ENCODE measurements at regions not wholly inside any gene's neighbourhood (a gene's known extent, or its start where the extent isn't known, plus 50 kb on each side); places are given as distances from the start of the nearest gene placed in this dataset.

DNA sequence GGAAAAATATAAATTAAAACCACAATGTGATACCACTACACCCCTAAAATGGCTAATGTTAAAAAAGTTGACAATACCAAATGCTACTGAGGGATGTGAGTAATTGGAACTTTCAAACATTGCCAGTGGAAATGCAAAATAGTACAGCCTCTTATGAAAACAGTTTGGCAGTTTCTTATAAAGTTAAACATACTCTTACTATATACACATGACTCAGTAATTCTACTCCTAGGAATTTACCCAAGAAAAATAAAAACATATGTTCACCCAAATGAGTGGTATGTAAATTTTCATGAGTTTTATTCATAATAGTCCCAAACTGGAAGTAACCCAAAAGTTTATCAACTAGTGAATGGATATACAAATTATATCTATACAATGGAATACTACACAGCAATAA lies 228.0 kb downstream of the CYP26B1 start:
- no peak for DNase-seq

DNA sequence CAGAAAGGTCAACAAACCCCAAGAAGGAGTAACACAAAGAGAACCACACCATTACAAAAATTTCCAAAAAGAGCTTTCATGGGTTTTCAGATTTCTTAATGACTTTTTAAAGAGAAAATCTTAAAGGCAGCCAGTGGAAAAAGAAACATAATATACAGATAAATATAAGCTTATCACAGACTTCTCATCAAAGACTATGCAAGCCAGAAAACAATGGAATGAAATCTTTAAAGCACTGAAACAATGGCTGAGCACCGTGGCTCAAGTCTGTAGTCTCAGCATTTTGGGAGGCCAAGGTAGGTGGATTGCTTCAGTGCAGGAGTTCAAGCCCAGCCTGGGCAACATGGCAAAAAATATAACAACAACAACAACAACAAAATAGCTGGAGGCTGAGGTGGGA lies 237.4 kb downstream of the CYP26B1 start:
- no peak for DNase-seq

DNA sequence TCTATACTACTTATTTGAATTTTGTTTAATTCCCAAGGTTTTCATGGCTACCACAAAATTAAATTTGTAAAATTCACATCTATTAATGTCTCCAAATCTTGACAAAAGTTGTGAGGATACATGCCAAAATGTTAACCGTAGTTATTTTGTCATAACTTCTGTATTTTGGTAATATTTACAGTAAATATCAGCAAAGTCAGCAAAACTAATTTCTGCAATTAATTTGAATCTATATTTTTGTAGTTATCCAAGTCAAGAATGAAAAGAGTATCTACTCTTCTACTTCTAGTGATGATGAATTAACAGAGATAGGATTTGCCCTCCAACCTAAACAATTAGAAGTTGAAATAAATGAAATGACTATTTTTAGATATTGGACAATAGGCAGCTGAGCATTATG lies 238.9 kb downstream of the CYP26B1 start:
- no peak for DNase-seq

DNA sequence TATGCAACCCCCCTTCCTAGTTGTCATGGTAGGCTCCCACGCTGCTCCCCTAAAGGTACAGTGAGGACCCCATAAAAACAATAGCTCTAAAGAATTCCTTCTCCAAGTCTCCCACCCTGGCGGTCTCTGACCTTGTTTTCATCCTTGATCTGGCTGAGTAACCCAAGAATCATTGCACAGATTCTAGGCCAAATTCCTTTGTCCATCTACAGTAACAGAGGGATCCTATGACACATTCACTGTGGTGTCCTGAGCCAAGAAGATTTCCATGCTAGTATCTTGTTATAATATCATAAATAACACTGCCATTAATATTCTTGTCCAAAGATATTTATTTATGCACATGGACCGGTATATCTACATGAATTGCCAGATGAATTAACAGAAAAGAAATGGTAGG lies 240.2 kb downstream of the CYP26B1 start:
- DNase-seq = no peak

DNA sequence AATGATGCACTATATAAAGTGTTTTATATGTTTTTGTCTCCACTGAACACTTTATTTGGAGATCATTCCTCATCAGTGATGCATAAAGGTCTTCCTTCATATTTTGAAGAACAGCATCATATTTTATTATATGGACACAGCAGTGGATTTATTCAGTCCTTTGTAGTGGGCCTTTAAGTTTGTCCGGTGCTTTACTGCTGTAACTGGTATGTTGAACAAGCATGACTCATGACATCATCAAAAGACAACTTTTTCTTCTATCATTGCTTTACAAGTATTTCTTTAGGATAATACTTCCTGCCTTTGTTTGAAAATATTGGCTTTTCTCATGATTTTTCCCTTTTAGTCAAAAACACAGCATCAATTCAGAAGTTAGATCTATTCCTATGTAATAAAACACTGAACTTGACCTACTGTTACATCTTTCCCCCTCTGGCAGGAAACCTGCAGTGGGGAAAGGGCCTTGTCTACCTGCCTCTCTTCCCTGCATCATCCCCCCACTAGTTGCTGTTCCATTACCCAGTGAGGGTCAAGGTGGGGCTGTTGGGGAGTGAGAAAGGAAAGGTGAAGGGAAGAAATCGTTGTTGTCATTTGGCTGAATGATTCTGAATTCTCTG lies 241.2 kb downstream of the CYP26B1 start:
- DNase-seq = no peak

DNA sequence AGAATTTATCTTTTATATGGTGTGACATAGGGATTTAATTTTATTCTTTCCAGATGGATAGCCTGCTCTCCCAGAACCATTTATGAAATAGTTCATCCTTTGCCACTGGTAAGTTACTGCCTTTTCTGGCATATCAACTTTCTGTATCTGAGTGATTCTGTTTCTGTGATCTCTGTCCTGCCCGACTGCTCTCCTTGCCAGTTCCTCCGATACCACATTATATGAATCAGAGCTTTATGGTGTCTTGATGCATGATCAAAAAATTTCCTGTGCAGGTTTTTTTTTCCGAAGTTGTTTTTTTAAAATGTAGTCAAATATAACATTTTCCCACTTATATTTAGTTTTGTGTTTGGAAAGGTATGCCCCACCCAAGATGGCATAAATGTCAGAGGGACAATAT lies 242.5 kb downstream of the CYP26B1 start:
- DNase-seq = no peak

DNA sequence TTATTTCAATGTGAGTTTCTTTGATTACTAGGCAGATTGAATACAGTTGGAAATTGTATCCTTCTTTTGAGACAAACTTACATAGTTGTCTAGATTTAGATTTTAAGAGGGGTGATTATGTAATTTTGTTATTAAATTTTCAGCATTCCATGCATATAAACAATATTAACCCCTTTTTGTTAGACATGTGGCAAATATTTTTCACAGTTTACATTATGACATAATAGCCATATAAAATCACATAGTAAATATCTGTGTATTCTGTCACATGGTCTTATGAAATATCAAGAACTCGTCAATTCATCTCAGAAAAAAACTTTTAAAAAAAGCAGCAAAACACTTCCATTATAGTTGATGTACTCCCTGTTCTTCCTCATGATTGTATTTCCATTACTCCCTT lies 243.8 kb downstream of the CYP26B1 start:
- DNase-seq = no peak

DNA sequence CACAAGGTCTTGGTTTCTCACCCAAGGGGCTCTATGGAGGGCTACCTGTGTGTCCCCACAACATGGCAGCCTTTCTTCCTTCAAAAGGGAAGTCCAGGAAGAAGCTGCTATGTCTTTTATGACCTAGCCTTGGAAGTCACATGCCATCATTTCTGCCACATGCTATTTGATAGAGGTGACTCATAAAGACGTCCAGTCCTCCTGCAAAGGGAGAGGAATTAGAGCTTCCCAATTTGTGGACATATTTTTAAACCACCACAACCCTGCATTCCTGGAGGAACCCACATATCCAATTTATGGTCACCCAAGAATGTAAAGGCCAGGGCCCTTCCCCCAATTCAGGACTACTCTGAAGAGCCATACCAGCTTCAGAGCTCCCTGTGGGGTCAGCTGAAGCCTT lies 246.2 kb downstream of the CYP26B1 start:
- DNase-seq = no peak

GRCh38 chr2:71898851-71899681 lies 248.6 kb downstream of the CYP26B1 start:
- DNase-seq = no peak

- no peak for DNase-seq
Observed at GRCh38 chr2:71898375-71898774, 249.3 kb downstream of the CYP26B1 start.

DNA sequence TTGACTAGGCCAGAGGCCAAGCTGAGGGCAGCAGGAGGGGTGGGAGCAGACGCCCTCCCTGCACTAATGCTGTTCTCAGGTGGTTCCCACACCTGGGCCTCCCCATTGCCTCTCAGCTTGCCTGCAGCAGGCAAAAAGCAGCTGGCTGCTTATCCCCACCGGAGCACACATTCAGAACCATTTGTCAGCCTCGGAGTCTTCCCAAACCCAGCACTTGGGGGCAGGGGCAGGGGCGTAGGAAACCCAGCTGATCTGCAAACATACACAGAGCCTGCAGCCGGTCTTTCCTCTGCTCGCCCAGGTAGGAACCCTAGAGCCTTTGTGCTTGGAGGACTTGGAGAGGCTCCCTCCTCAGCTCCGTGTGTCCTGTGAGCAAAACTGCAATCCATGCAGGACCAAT lies 249.8 kb downstream of the CYP26B1 start:
- DNase-seq = no peak

- DNase-seq = no peak
Observed at GRCh38 chr2:71897137-71897480, 250.6 kb downstream of the CYP26B1 start.

DNA sequence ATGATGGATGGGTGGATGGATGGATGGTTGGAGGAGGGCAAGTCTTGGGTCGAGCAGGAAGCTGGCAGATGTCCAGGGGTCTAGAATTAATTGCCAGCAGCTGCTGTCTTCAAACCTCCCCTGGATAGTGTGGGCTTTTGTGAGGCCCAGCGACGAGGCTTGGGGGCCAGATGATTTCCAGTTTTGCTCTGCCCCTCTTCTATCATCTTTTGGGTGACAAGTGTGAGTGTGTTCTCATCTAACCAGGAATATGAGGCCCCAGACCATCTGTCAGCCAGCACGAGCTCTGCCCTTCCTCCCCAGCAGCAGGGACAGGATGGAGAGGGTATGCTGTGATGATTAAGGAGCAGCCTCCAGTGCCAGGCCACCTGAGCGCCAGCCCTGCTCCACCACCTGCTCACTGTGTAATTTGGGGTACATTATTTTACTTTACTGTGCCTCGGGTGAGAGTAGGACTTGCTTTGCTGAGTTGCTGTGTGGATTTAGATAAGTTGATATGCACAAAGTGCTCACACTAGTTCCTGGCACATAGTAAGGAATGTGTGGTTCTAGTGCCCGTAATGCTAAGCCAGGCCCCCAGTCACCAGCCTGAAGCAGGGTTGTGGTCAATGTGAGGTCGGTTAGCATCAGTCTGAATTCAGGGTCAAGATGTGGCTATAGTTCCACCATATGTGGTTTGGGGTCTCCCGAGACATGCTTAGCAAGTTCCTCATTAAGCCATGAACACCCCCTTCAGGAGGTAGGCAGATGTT lies 251.1 kb downstream of the CYP26B1 start:
- DNase-seq = no peak

DNA sequence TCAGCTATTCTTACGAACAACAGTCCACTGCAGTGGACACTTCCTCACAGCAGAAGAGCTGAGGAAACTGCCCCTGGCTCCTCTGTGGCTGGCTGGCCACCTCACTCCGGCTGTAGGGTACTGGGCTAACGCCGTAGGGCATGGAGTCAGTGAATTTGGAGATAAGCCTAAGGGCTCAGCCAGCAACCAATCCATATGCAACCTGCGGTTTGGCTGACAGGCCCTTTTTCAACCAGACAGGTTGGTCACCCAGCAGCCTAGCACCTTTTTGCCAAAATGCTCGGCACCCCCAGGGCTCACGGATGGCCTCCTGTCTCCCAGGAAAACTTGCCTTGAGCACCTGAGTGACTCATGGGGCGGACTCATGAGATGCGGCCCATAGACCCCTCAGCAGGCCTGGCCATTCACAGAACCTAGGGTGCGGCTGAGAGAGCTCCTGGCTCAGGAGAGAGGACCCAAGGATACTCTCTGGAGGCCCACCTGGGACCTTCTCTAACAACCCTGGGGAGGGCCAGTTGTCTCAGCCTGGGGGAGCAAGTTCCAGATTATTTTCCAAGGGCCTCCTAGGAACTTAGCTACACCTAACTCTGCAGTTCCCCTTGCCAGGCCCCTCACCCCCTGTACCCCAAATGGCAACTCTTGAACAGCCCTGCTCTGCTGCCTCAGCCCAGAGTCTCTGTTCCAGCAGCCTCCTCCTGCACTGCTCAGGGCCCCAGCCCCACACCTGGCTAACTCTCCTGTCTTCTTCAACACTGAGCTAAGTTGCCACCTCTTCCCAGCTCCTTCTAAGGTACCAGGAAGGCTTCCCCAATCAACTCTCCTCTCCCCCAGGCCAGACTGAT lies 252.1 kb downstream of the CYP26B1 start:
- DNase-seq = no peak

- no peak for DNase-seq
Observed at GRCh38 chr2:71894261-71894660, 253.4 kb downstream of the CYP26B1 start.

- no peak for DNase-seq
Observed at GRCh38 chr2:71893646-71894045, 254.0 kb downstream of the CYP26B1 start.

DNA sequence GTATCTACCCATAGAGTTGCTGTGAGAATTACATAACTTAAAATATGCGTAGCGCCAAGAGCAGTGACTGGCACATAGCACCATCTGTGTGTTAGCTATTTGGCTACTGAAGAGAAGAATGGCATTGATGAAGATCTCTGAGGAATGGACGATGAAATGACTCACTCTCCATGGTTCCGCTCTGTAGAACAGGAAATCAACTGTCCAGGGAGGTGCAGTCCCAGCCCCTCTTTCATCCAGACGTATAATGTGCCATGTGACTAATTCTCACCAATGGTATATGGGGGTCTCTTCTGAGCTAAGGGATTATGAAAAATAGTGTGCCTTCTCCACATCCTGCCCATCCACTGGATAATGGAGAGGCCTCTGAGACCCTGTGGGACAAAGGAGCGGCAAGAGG lies 254.8 kb downstream of the CYP26B1 start:
- no peak for DNase-seq

- no peak for DNase-seq
Observed at GRCh38 chr2:71892423-71892730, 255.3 kb downstream of the CYP26B1 start.

- DNase-seq = no peak
Observed at GRCh38 chr2:71891719-71892422, 255.8 kb downstream of the CYP26B1 start.

- DNase-seq = no peak
Observed at GRCh38 chr2:71891155-71891554, 256.5 kb downstream of the CYP26B1 start.

- no peak for DNase-seq
Observed at GRCh38 chr2:71889759-71890684, 257.6 kb downstream of the CYP26B1 start.
